GM12878 (cell line): ENCODE measurements at regions not wholly inside any gene's neighbourhood (a gene's known extent, or its start where the extent isn't known, plus 50 kb on each side); places are given as distances from the start of the nearest gene placed in this dataset.

Experiments used
- ATAC-seq: fragments of 200-7000 bp; cut with Tn5 transposase; 3 replicates; pipeline ENCODE4 v1.9.1; 2020; ENCODE audit warnings: mild to moderate bottlenecking, moderate library complexity
- BruUV-seq: library from RNA; stranded (reverse); fragments of 400-500 nt; replicated peaks from 2 replicates; lab custom pipeline; 2021; lab: Mats Ljungman, UMichigan
- CTCF ChIA-PET: fragments of 300-600 bp; sonication (Branson Sonifier 250); formaldehyde crosslinking; extraction: SDS; loops from one replicate; lab custom pipeline; 2021; ENCODE audit warnings: inconsistent platforms; lab: Yijun Ruan, JAX
- POLR2A ChIA-PET: fragments of 350-600 bp; formaldehyde crosslinking; extraction: SDS; loops from one replicate; lab custom pipeline; 2021; ENCODE audit warnings: inconsistent platforms; lab: Charles Lee
- RAD21 ChIA-PET: fragments of 300-600 bp; sonication (Branson Sonifier 250); formaldehyde crosslinking; loops from one replicate; lab custom pipeline; 2023; ENCODE audit warnings: antibody characterized with exemption; ENCODE audit not compliant: unreplicated experiment; lab: Charles Lee
- SMC1A ChIA-PET: fragments of 300-600 bp; sonication (Branson Sonifier 250); formaldehyde crosslinking; loops from one replicate; lab custom pipeline; 2023; ENCODE audit not compliant: unreplicated experiment, uncharacterized antibody; lab: Charles Lee
- DNase-seq: peaks from one replicate; pipeline ENCODE4 v3.0.0-alpha.2; 2011; ENCODE audit warnings: low read depth, low spot score
- FAIRE-seq: peaks from 3 replicates; lab custom pipeline; 2011; peaks lifted over from hg19 to GRCh38; lab: Jason Lieb, UNC
- H2AFZ ChIP-seq: 2 replicates; pipeline ENCODE4 v1.6.0; 2011; ENCODE audit warnings: low read depth, low read length, control low read depth; ENCODE audit not compliant: control insufficient read depth
- H3K27ac ChIP-seq: 2 replicates; pipeline ENCODE4 v1.5.1; 2011; ENCODE audit warnings: control low read depth; ENCODE audit not compliant: control insufficient read depth, insufficient read depth
- H3K27me3 ChIP-seq, 2 experiments: replicated peaks in 1 of 2; 2 replicates each; pipeline versions ENCODE4 v1.6.0 to v1.6.1; 2011; ENCODE audit warnings: low read length in 1 of 2; ENCODE audit not compliant: control insufficient read depth in 2 of 2, insufficient read depth in 2 of 2
- H3K36me3 ChIP-seq, 2 experiments: 2 replicates each; pipeline ENCODE4 v1.5.1; 2011; ENCODE audit warnings: low read length in 1 of 2; ENCODE audit not compliant: control insufficient read depth in 2 of 2, insufficient read depth in 2 of 2
- H3K4me1 ChIP-seq: 2 replicates; pipeline ENCODE4 v1.6.1; 2011; ENCODE audit warnings: mild to moderate bottlenecking, low read length, moderate library complexity, mixed read lengths; ENCODE audit not compliant: control insufficient read depth, insufficient read depth
- H3K4me2 ChIP-seq: 2 replicates; pipeline ENCODE4 v1.6.0; 2011; ENCODE audit warnings: control low read depth; ENCODE audit not compliant: control insufficient read depth, insufficient read depth
- H3K4me3 ChIP-seq: fragments of 200-600 bp; sonication (generic); 2 replicates; pipeline ENCODE4 v1.5.1; 2016
- H3K79me2 ChIP-seq: 2 replicates; pipeline ENCODE4 v1.6.0; 2011; ENCODE audit warnings: low read length; ENCODE audit not compliant: control insufficient read depth, insufficient read depth
- H3K9ac ChIP-seq: 2 replicates; pipeline ENCODE4 v1.8.0; 2011; ENCODE audit warnings: low read length, control low read depth, mixed read lengths; ENCODE audit not compliant: control insufficient read depth, insufficient read depth
- H3K9me3 ChIP-seq: replicated peaks from 3 replicates; pipeline ENCODE4 v1.5.1; 2011; ENCODE audit warnings: mild to moderate bottlenecking, low read length; ENCODE audit not compliant: control insufficient read depth, insufficient read depth
- H4K20me1 ChIP-seq: 2 replicates; pipeline ENCODE4 v1.6.0; 2011; ENCODE audit not compliant: control insufficient read depth, insufficient read depth
- BACH1 ChIP-seq: fragments of 450-650 bp; IDR thresholded peaks from 2 replicates; pipeline ENCODE4 v1.6.1; 2017; ENCODE audit warnings: mild to moderate bottlenecking, borderline replicate concordance
- BCL11A ChIP-seq: IDR thresholded peaks from 2 replicates; pipeline ENCODE4 v1.6.1; 2011; ENCODE audit warnings: low read depth, low read length
- BHLHE40 ChIP-seq, 2 experiments: fragments of 450-650 bp in 1 of 2; IDR thresholded peaks; 2 replicates each; pipeline ENCODE4 v1.6.1; 2011 to 2017; ENCODE audit warnings: low read depth in 2 of 2, borderline replicate concordance in 1 of 2, improper control_type of control experiment in 1 of 2, low read length in 1 of 2, mild to moderate bottlenecking in 1 of 2
- FOXK2 ChIP-seq: fragments of 450-650 bp; IDR thresholded peaks from 2 replicates; pipeline ENCODE4 v1.6.1; 2017; ENCODE audit warnings: mild to moderate bottlenecking, moderate library complexity
- STAT3 ChIP-seq: IDR thresholded peaks from 2 replicates; pipeline ENCODE4 v1.6.1; 2011; ENCODE audit warnings: low read depth, low read length, improper control_type of control experiment
- SUZ12 ChIP-seq: fragments of 200-600 bp; sonication (generic); IDR thresholded peaks from one replicate; pipeline ENCODE4 v1.6.1; 2018; ENCODE audit warnings: antibody characterized with exemption, mild to moderate bottlenecking; ENCODE audit not compliant: unreplicated experiment
- TCF3 ChIP-seq: IDR thresholded peaks from 2 replicates; pipeline ENCODE4 v1.6.1; 2012; ENCODE audit warnings: low read depth, mild to moderate bottlenecking, low read length, borderline replicate concordance; ENCODE audit not compliant: insufficient read depth
- ZNF274 ChIP-seq: IDR thresholded peaks from one replicate; pipeline ENCODE4 v1.8.0; 2011; ENCODE audit not compliant: insufficient read length, insufficient read depth
- WGBS: methylation state at CpG from one replicate; pipeline ENCODE4 v1.1.6; 2016; ENCODE audit warnings: low lambda C conversion rate; ENCODE audit not compliant: insufficient replicate concordance, insufficient coverage; ENCODE audit errors: missing lambda C conversion rate; 5-methylcytosine and 5-hydroxymethylcytosine counted together
- in situ Hi-C: fragments of 300-500 bp; cut with MboI; formaldehyde crosslinking; loops from 9 replicates; pipeline ENCODE4 v1.14.3; 2018; ENCODE audit warnings: mixed read lengths
- intact Hi-C: fragments of 100-400 bp; cut with micrococcal nuclease; formaldehyde crosslinking; loops from one replicate; pipeline ENCODE4 v1.14.2; 2022; ENCODE audit not compliant: unreplicated experiment
- TF ChIP-seq, protein P1 (sequence below): fragments of 450-650 bp; formaldehyde crosslinking; IDR thresholded peaks from 2 replicates; pipeline ENCODE4 v1.4.0; 2020; ENCODE audit warnings: mild to moderate bottlenecking, moderate library complexity

DNA sequence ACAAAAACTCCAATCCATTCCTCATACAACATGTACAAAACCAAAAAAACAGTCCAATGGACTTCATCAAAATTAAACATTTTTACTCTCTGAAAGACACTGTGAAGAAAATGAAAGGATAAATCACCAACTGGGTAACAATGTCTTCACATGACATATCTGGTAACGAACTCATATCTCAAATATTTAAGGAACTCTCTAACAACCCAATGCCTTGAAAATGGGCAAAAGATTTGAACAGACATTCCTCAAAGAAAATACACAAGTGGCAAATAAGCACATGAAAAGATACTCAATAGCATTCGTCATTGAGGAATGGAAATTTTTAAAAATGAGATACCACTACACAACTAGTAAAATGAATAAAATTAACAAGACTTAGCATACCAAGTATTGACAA lies 198.7 kb upstream of the RASSF8 start:
- no TSS peak for BruUV-seq

DNA sequence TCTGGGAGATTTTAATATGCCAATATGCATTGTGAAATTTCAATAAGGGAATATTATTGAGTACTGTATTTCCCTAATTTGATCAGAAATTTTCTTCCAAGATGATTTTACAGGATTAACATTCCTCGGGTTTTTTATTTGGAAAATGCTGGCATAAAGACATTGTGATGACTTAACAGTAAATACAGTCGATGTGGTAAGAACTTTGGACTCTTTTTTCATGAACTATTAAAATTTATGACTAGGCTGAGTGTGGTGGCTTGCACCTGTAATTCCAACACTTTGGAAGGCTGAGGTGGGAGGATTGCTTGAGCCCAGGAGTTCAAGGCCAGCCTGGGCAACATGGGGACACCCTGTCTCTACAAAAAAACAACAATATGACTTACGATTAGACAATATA lies 197.1 kb upstream of the RASSF8 start:
- Histone ChIP-seq H4K20me1 (no peaks in the 10 kb centered on the region), H3K36me3 (no peaks in the 10 kb centered on the region), H3K27me3 (no peaks in the 10 kb centered on the region), H3K4me2 (no peak overlapping the region), H3K9ac (no peak overlapping the region), H3K4me1 (no peaks in the 10 kb centered on the region), H3K27ac (no peak overlapping the region), H3K9me3 (no peaks in the 10 kb centered on the region), H2AFZ (no peak overlapping the region), H3K4me3 (no peak overlapping the region), H3K79me2 (no peaks in the 10 kb centered on the region)
- in situ Hi-C loops, result no loop called here
- ChIA-PET POLR2A (no interaction called here), RAD21 (no interaction called here), CTCF (no interaction called here), SMC1A (no interaction called here)
- DNase-seq (no peak), FAIRE-seq (no peak), ATAC-seq (no peak)
- intact Hi-C loops, result no loop called here
- no TSS peak for BruUV-seq
- WGBS, result 9% methylated on average over 3 of the region's 3 CpGs
- no peak for TF ChIP-seq SUZ12
- TF ChIP-seq STAT3, result no peak
- no peak for TF ChIP-seq FOXK2
- TF ChIP-seq ZNF274, result no peak
- TF ChIP-seq, protein P1, sequence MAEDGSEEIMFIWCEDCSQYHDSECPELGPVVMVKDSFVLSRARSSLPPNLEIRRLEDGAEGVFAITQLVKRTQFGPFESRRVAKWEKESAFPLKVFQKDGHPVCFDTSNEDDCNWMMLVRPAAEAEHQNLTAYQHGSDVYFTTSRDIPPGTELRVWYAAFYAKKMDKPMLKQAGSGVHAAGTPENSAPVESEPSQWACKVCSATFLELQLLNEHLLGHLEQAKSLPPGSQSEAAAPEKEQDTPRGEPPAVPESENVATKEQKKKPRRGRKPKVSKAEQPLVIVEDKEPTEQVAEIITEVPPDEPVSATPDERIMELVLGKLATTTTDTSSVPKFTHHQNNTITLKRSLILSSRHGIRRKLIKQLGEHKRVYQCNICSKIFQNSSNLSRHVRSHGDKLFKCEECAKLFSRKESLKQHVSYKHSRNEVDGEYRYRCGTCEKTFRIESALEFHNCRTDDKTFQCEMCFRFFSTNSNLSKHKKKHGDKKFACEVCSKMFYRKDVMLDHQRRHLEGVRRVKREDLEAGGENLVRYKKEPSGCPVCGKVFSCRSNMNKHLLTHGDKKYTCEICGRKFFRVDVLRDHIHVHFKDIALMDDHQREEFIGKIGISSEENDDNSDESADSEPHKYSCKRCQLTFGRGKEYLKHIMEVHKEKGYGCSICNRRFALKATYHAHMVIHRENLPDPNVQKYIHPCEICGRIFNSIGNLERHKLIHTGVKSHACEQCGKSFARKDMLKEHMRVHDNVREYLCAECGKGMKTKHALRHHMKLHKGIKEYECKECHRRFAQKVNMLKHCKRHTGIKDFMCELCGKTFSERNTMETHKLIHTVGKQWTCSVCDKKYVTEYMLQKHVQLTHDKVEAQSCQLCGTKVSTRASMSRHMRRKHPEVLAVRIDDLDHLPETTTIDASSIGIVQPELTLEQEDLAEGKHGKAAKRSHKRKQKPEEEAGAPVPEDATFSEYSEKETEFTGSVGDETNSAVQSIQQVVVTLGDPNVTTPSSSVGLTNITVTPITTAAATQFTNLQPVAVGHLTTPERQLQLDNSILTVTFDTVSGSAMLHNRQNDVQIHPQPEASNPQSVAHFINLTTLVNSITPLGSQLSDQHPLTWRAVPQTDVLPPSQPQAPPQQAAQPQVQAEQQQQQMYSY (CRISPR knock-in tag), result no peak
- no peak for TF ChIP-seq BACH1

More for the DNA sequence above, 198.7 kb upstream of the RASSF8 start:
- Histone ChIP-seq H3K9ac (no peak overlapping the region), H3K79me2 (no peaks in the 10 kb centered on the region), H3K27ac (no peak overlapping the region), H3K36me3 (no peaks in the 10 kb centered on the region), H3K9me3 (no peaks in the 10 kb centered on the region), H3K4me3 (no peak overlapping the region), H3K4me1 (no peaks in the 10 kb centered on the region), H2AFZ (no peak overlapping the region), H4K20me1 (no peaks in the 10 kb centered on the region), H3K4me2 (no peak overlapping the region), H3K27me3 (no peaks in the 10 kb centered on the region)
- ChIA-PET RAD21 (no interaction called here), POLR2A (no interaction called here), CTCF (no interaction called here), SMC1A (no interaction called here)
- WGBS, result 18% methylated on average over 2 of the region's 2 CpGs
- no peak for DNase-seq
- in situ Hi-C loops (no loop called here), intact Hi-C loops (no loop called here)
- ATAC-seq, result no peak
- no peak for FAIRE-seq
- TF ChIP-seq BCL11A, result no peak
- no peak for TF ChIP-seq BHLHE40 (IDR thresholded peaks at IDR 0.05; ENCODE audit: borderline replicate concordance in 1 of 2, low read depth in 2 of 2, low read length in 1 of 2)
- no peak for TF ChIP-seq TCF3
